B cell (primary cell): ENCODE measurements at regions not wholly inside any gene's neighbourhood (a gene's known extent, or its start where the extent isn't known, plus 50 kb on each side); places are given as distances from the start of the nearest gene placed in this dataset.
A peak's percentile ranks its signal among the peaks of the same experiment; 100 is the strongest.
"Not testable (repeated sequence)": the region's sequence is repeated elsewhere in the genome, so short reads cannot be mapped to it uniquely, and the experiment has no call there.

Experiments
- ATAC-seq: fragments of 200-7000 bp; cut with Tn5 transposase; one replicate; pipeline ENCODE4 v1.10.0; 2021; ENCODE audit warnings: low read depth, mild to moderate bottlenecking, moderate number of reproducible peaks, moderate library complexity
- CTCF ChIA-PET: fragments of 350-600 bp; sonication (Branson Sonifier 250); formaldehyde crosslinking; loops from one replicate; lab custom pipeline; 2021; ENCODE audit warnings: antibody characterized with exemption, inconsistent platforms; lab: Charles Lee
- POLR2A ChIA-PET: fragments of 350-600 bp; sonication (Branson Sonifier 250); formaldehyde crosslinking; loops from one replicate; lab custom pipeline; 2021; ENCODE audit warnings: antibody characterized with exemption; lab: Charles Lee
- DNase-seq: peaks from one replicate; pipeline ENCODE4 v3.0.0; 2013
- H2AFZ ChIP-seq: 2 replicates; pipeline ENCODE4 v1.6.1; 2012; ENCODE audit warnings: mild to moderate bottlenecking, low read depth, low read length; ENCODE audit not compliant: insufficient read depth, poor library complexity, severe bottlenecking
- H3K27ac ChIP-seq, 2 donors: 1 replicate in 1 of 2; 2 replicates in 1 of 2; pipeline ENCODE4 v1.5.1; 2012 to 2013; ENCODE audit warnings: low read length in 2 of 2, mild to moderate bottlenecking in 2 of 2, moderate library complexity in 1 of 2
- H3K27me3 ChIP-seq, 4 experiments: fragments of 200-600 bp in 1 of 4; sonication (generic) in 1 of 4; replicated peaks in 1 of 4; 1 replicate in 2 of 4; 2 replicates in 2 of 4; pipeline versions ENCODE4 v1.6.1 to v1.7.0; 2013 to 2016; ENCODE audit warnings: low read length in 3 of 4, mild to moderate bottlenecking in 2 of 4, mixed read lengths in 1 of 4, moderate library complexity in 1 of 4; ENCODE audit not compliant: insufficient read depth in 4 of 4, control insufficient read depth in 3 of 4; ENCODE audit errors: control extremely low read depth in 1 of 4
- H3K36me3 ChIP-seq, 2 experiments: replicated peaks in 1 of 2; 1 replicate in 1 of 2; 2 replicates in 1 of 2; pipeline versions ENCODE4 v1.6.1 to v1.7.1; 2013; ENCODE audit warnings: low read length in 1 of 2; ENCODE audit not compliant: insufficient read depth in 2 of 2, control insufficient read depth in 1 of 2; ENCODE audit errors: control extremely low read depth in 1 of 2, extremely low read depth in 1 of 2
- H3K4me1 ChIP-seq, 2 donors: fragments of 200-600 bp in 1 of 2; sonication (generic) in 1 of 2; 1 replicate in 1 of 2; 2 replicates in 1 of 2; pipeline versions ENCODE4 v1.5.1 to v1.6.1; 2013 to 2017; ENCODE audit warnings: low read length in 2 of 2; ENCODE audit not compliant: control insufficient read depth in 2 of 2, insufficient read depth in 2 of 2
- H3K4me2 ChIP-seq: replicated peaks from 2 replicates; pipeline ENCODE3; 2012; ENCODE audit warnings: mild to moderate bottlenecking, low read depth, low read length; ENCODE audit not compliant: poor library complexity, severe bottlenecking
- H3K4me3 ChIP-seq, 5 experiments: fragments of 200-600 bp in 1 of 5; sonication (generic) in 1 of 5; 1 replicate in 3 of 5; 2 replicates in 2 of 5; pipeline versions ENCODE4 v1.5.1 to v1.7.0; 2011 to 2016; ENCODE audit warnings: low read length in 4 of 5, mild to moderate bottlenecking in 4 of 5, low read depth in 2 of 5, control low read depth in 1 of 5, moderate library complexity in 1 of 5; ENCODE audit not compliant: insufficient read depth in 1 of 5; ENCODE audit errors: control extremely low read depth in 1 of 5, extremely low read depth in 1 of 5
- H3K79me2 ChIP-seq: fragments of 200-600 bp; sonication (generic); one replicate; pipeline ENCODE4 v1.6.0; 2016; ENCODE audit warnings: low read length; ENCODE audit not compliant: control insufficient read depth, insufficient read depth
- H3K9ac ChIP-seq: fragments of 200-600 bp; sonication (generic); 2 replicates; pipeline ENCODE4 v1.6.1; 2017; ENCODE audit warnings: mild to moderate bottlenecking, low read length, moderate library complexity
- H3K9me3 ChIP-seq, 3 donors: one replicate each; pipeline versions ENCODE4 v1.6.1 to v1.7.1; 2013; ENCODE audit warnings: low read length in 2 of 3; ENCODE audit not compliant: control insufficient read depth in 2 of 3, insufficient read depth in 1 of 3; ENCODE audit errors: control extremely low read depth in 1 of 3
- H4K20me1 ChIP-seq: 2 replicates; pipeline ENCODE4 v1.6.0; 2012; ENCODE audit warnings: mild to moderate bottlenecking, low read length; ENCODE audit not compliant: insufficient read depth, control insufficient read depth, poor library complexity, severe bottlenecking
- H3K27ac Mint-ChIP-seq: one replicate; pipeline ENCODE4 v1.8.0; 2021; ENCODE audit warnings: mixed read lengths
- H3K27me3 Mint-ChIP-seq: one replicate; pipeline ENCODE4 v1.8.0; 2021; ENCODE audit warnings: mixed read lengths
- H3K4me1 Mint-ChIP-seq: one replicate; pipeline ENCODE4 v1.8.0; 2021; ENCODE audit warnings: mixed read lengths
- H3K4me3 Mint-ChIP-seq: one replicate; pipeline ENCODE4 v1.8.0; 2021; ENCODE audit warnings: mixed read lengths
- H3K9me3 Mint-ChIP-seq: one replicate; pipeline ENCODE4 v1.8.0; 2022; ENCODE audit warnings: mixed read lengths; ENCODE audit not compliant: insufficient read depth
- WGBS: methylation state at CpG from one replicate; pipeline ENCODE4 v1.1.5; 2013; ENCODE audit warnings: missing lambda C conversion rate; ENCODE audit not compliant: insufficient coverage; 5-methylcytosine and 5-hydroxymethylcytosine counted together
- intact Hi-C: fragments of 100-400 bp; cut with micrococcal nuclease; formaldehyde crosslinking; loops from one replicate; pipeline ENCODE4 v1.10.0; 2022

- H3K9me3 Mint-ChIP-seq, H3K27me3 ChIP-seq, H3K27me3 Mint-ChIP-seq, H3K9ac ChIP-seq, intact Hi-C loops, H3K27ac ChIP-seq, CTCF ChIA-PET, ATAC-seq, DNase-seq, POLR2A ChIA-PET, H3K4me3 Mint-ChIP-seq, H3K27ac Mint-ChIP-seq, H3K4me3 ChIP-seq, H3K4me1 Mint-ChIP-seq, H4K20me1 ChIP-seq, H2AFZ ChIP-seq, H3K4me1 ChIP-seq, H3K9me3 ChIP-seq, H3K4me2 ChIP-seq, H3K36me3 ChIP-seq, H3K79me2 ChIP-seq: not testable (repeated sequence)
- WGBS, result no CpG with 5 or more reads among the region's 5 CpGs
Observed at GRCh38 chr15:22163715-22164114, 83.4 kb downstream of the OR4M2 start.

- H3K27me3 Mint-ChIP-seq, H3K4me3 ChIP-seq, H2AFZ ChIP-seq, H3K9ac ChIP-seq, H3K4me1 ChIP-seq, H3K4me2 ChIP-seq, H3K36me3 ChIP-seq, H3K9me3 Mint-ChIP-seq, H3K9me3 ChIP-seq, H3K27ac ChIP-seq, POLR2A ChIA-PET, ATAC-seq, CTCF ChIA-PET, H3K79me2 ChIP-seq, intact Hi-C loops, DNase-seq, H4K20me1 ChIP-seq, H3K27ac Mint-ChIP-seq, H3K27me3 ChIP-seq, H3K4me3 Mint-ChIP-seq, H3K4me1 Mint-ChIP-seq: not testable (repeated sequence)
- WGBS, result no CpG with 5 or more reads among the region's 3 CpGs
Observed at GRCh38 chr15:22167521-22167920, 87.2 kb downstream of the OR4M2 start.

GRCh38 chr15:22173029-22173998 is 93.0 kb downstream of the OR4M2 start:
- H3K4me1 ChIP-seq, H3K27me3 ChIP-seq, H4K20me1 ChIP-seq, DNase-seq, H3K4me1 Mint-ChIP-seq, H3K4me3 Mint-ChIP-seq, H3K9me3 Mint-ChIP-seq, H3K9me3 ChIP-seq, intact Hi-C loops, H3K27ac ChIP-seq, H3K79me2 ChIP-seq, H2AFZ ChIP-seq, H3K27ac Mint-ChIP-seq, POLR2A ChIA-PET, H3K36me3 ChIP-seq, H3K9ac ChIP-seq, H3K4me3 ChIP-seq, CTCF ChIA-PET, H3K4me2 ChIP-seq, H3K27me3 Mint-ChIP-seq: not testable (repeated sequence)
- peak; percentile 79 for ATAC-seq
- WGBS, result no CpG with 5 or more reads among the region's 19 CpGs

GRCh38 chr15:22174088-22174487 is 93.8 kb downstream of the OR4M2 start:
- H3K27me3 Mint-ChIP-seq, H3K9me3 Mint-ChIP-seq, H3K4me2 ChIP-seq: not testable (repeated sequence)

More at GRCh38 chr15:22174088-22174487, 93.8 kb downstream of the OR4M2 start:
- H3K4me3 Mint-ChIP-seq, H3K4me1 Mint-ChIP-seq, H3K36me3 ChIP-seq, H3K9ac ChIP-seq, POLR2A ChIA-PET, H3K79me2 ChIP-seq, H3K4me3 ChIP-seq, H4K20me1 ChIP-seq, H3K27ac Mint-ChIP-seq, H3K27me3 ChIP-seq, CTCF ChIA-PET, H3K27ac ChIP-seq, intact Hi-C loops, H3K4me1 ChIP-seq, DNase-seq, H3K9me3 ChIP-seq, H2AFZ ChIP-seq: not testable (repeated sequence)
- no CpG with 5 or more reads among the region's 5 CpGs for WGBS
- peak; percentile 29 for ATAC-seq
